ENCODE measurements at regions not wholly inside any gene's neighbourhood (a gene's known extent, or its start where the extent isn't known, plus 50 kb on each side); places are given as distances from the start of the nearest gene placed in this dataset.
A peak's percentile ranks its signal among the peaks of the same experiment; 100 is the strongest.

DNA sequence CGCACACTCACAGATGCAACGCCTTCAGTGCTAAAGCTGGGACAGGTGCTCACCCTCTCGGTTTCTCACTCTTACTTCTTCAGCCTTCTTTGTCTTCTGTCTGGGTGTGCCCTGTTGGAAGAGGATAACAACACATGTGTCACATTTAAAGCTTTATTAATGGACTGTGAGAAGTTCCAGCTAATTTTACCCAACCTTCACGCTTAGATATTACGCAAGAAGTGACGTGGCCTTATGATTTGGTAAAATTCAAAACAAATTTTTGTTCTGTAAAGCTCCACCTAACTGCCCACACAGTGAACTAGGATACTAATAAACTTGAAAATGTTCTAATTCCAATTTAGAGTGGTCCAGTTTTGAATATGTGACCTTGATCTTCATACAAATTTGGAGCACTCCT lies 66.7 kb upstream of the LRCH1 start:
- no peaks in the 10 kb centered on the region for H3K9me1 ChIP-seq (ENCODE audit: insufficient read depth, low read length)
- H3K4me1 ChIP-seq (ENCODE audit: control insufficient read depth, insufficient read depth, low read length) = peaks cover 2% of the 10 kb centered on the region; the same call in 1 of the 2 replicates
- no TSS peak for BruUV-seq (replicated peaks)
- no peaks in the 10 kb centered on the region for H3K36me3 ChIP-seq (ENCODE audit: control insufficient read depth, insufficient read depth, low read length)
- H3K4ac ChIP-seq (ENCODE audit: low read depth, low read length) = no peak overlapping the region
- H3K9me3 ChIP-seq (ENCODE audit: control insufficient read depth, insufficient read depth, low read length) = peaks cover 19% of the 10 kb centered on the region
- H4K5ac ChIP-seq (ENCODE audit: low read depth, low read length) = no peak overlapping the region
- H3K9ac ChIP-seq (ENCODE audit: low read depth, low read length) = no peak overlapping the region
- H4K20me1 ChIP-seq (ENCODE audit: insufficient read depth, low read length) = no peaks in the 10 kb centered on the region
- H3K79me1 ChIP-seq (ENCODE audit: low read depth in 1 of 2, low read length in 2 of 2) = no peaks in the 10 kb centered on the region
- H3K4me2 ChIP-seq (ENCODE audit: low read depth, low read length) = no peak overlapping the region
- H2BK20ac ChIP-seq (ENCODE audit: low read depth, low read length) = no peak overlapping the region
- no peak overlapping the region for H2AK9ac ChIP-seq (replicated peaks; ENCODE audit: low read depth, low read length, poor library complexity)
- no peak for DNase-seq
- H2BK120ac ChIP-seq (ENCODE audit: low read depth, low read length) = no peak overlapping the region
- ChIA-PET POLR2A (ENCODE audit: unreplicated experiment) (no interaction called here), CTCF (no interaction called here)
- no CpG with 5 or more reads among the region's 6 CpGs for WGBS, 2 experiments (ENCODE audit: extremely low coverage in 2 of 2, insufficient read length in 1 of 2)
- no peak overlapping the region for H3K27ac ChIP-seq (ENCODE audit: insufficient read depth, low read length)
- H2AK5ac ChIP-seq (ENCODE audit: low read depth, low read length) = no peak overlapping the region
- no peak overlapping the region for H3K23ac ChIP-seq (ENCODE audit: low read depth, low read length)
- in situ Hi-C loops (cut with MboI; ENCODE audit: low sequenced_read_pairs) (no loop called here), intact Hi-C loops (cut with micrococcal nuclease) (no loop called here), dilution Hi-C loops (cut with HindIII; ENCODE audit: low sequenced_read_pairs, unreplicated experiment) (no loop called here)
- H2AFZ ChIP-seq (replicated peaks; ENCODE audit: low read length, poor library complexity) = no peak overlapping the region
- H3K27me3 ChIP-seq (ENCODE audit: control insufficient read depth, insufficient read depth, low read length) = no peaks in the 10 kb centered on the region
- H4K91ac ChIP-seq (ENCODE audit: insufficient read depth, low read depth, low read length) = no peak overlapping the region
- no peak overlapping the region for H3K56ac ChIP-seq (ENCODE audit: extremely low read depth, insufficient read depth, low read length)
- no peak for ATAC-seq (ENCODE audit: low read depth)
- H3K4me3 ChIP-seq (ENCODE audit: insufficient read depth, low read depth, low read length) = no peak overlapping the region
- no peak overlapping the region for H4K8ac ChIP-seq (ENCODE audit: low read depth in 2 of 2, low read length in 2 of 2)
- no peak overlapping the region for H3K18ac ChIP-seq (ENCODE audit: low read depth, low read length)
- TF ChIP-seq CEBPB (IDR thresholded peaks at IDR 0.05; ENCODE audit: low read depth, low read length) (peak; percentile 57), RAD21 (IDR thresholded peaks at IDR 0.05; ENCODE audit: low read length) (no peak)
- H2BK5ac ChIP-seq (ENCODE audit: low read depth, low read length, poor library complexity, severe bottlenecking) = no peak overlapping the region
- no peak overlapping the region for H2BK15ac ChIP-seq (ENCODE audit: low read depth, low read length)
- no peak overlapping the region for H3K14ac ChIP-seq (replicated peaks; ENCODE audit: low read depth, low read length)
